Type B pancreatic cell (in vitro differentiated cells): ENCODE measurements at regions not wholly inside any gene's neighbourhood (a gene's known extent, or its start where the extent isn't known, plus 50 kb on each side); places are given as distances from the start of the nearest gene placed in this dataset.

Source experiments
- DNase-seq: peaks from one replicate; pipeline ENCODE4 v3.0.0; 2021; ENCODE audit warnings: mixed read lengths; ENCODE audit not compliant: unreplicated experiment; ENCODE audit errors: extremely low spot score
- H3K27ac Mint-ChIP-seq: 2 replicates; pipeline ENCODE4 v1.8.0; 2021; ENCODE audit warnings: mild to moderate bottlenecking, mixed read lengths
- H3K27me3 Mint-ChIP-seq: 2 replicates; pipeline ENCODE4 v1.8.0; 2021; ENCODE audit warnings: mixed read lengths
- H3K36me3 Mint-ChIP-seq: 2 replicates; pipeline ENCODE4 v1.8.0; 2021; ENCODE audit warnings: mixed read lengths
- H3K4me1 Mint-ChIP-seq: one replicate; pipeline ENCODE4 v1.8.0; 2021; ENCODE audit warnings: mixed read lengths; ENCODE audit not compliant: unreplicated experiment
- H3K4me3 Mint-ChIP-seq: 2 replicates; pipeline ENCODE4 v1.8.0; 2021; ENCODE audit warnings: mild to moderate bottlenecking, mixed read lengths
- H3K9me3 Mint-ChIP-seq: 2 replicates; pipeline ENCODE4 v1.8.0; 2021; ENCODE audit warnings: mixed read lengths
- TF ChIP-seq, protein P1 (sequence below): fragments of 200-600 bp; sonication (generic); conservative IDR thresholded peaks from 2 replicates; pipeline ENCODE4 v1.5.0; 2021; ENCODE audit warnings: antibody characterized with exemption, mild to moderate bottlenecking

DNA sequence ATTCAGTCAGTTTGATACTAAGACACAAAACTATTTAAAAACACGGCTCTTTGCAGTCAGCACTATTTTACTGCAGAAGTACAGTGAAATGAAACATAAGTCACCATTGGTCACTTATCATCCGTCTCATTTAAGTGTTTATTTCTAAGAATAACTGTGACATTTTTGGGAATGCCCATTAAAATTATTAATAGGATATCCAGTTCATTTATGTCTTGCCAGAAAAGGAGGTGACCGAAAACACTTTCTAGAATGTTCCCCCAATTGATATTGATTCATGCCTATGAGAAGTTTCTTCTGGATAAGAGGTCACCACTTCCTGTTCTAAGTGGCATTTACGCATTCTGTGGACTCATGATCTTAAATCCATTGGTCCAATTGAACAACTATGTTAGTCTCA, 477.3 kb downstream of the LIG4 start:
- Mint-ChIP-seq H3K4me1 (peaks cover 5% of the 10 kb centered on the region), H3K27ac (no peak overlapping the region), H3K4me3 (no peak overlapping the region), H3K9me3 (no peaks in the 10 kb centered on the region), H3K36me3 (no peaks in the 10 kb centered on the region), H3K27me3 (no peaks in the 10 kb centered on the region)
- no peak for DNase-seq
- TF ChIP-seq, protein P1, sequence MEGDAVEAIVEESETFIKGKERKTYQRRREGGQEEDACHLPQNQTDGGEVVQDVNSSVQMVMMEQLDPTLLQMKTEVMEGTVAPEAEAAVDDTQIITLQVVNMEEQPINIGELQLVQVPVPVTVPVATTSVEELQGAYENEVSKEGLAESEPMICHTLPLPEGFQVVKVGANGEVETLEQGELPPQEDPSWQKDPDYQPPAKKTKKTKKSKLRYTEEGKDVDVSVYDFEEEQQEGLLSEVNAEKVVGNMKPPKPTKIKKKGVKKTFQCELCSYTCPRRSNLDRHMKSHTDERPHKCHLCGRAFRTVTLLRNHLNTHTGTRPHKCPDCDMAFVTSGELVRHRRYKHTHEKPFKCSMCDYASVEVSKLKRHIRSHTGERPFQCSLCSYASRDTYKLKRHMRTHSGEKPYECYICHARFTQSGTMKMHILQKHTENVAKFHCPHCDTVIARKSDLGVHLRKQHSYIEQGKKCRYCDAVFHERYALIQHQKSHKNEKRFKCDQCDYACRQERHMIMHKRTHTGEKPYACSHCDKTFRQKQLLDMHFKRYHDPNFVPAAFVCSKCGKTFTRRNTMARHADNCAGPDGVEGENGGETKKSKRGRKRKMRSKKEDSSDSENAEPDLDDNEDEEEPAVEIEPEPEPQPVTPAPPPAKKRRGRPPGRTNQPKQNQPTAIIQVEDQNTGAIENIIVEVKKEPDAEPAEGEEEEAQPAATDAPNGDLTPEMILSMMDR, result no peak

DNA sequence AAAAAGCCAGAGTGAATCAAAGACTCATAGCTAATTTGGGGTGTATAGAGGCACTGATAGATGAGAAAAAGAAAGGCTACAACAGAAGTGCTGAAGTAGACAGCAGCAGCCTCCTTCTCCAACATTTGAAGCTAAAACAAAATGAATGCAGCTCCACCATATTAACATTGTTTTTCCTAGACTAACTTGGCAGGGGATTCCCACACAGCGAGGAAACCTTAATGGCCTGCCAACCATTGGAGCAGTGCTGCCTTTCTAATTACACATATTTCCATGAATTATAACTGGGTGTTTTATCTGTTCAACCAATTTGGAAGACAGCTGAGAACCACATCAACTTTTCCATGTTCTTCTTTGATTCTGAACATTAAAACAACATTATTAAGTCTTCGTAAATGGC, 478.6 kb downstream of the LIG4 start:
- no peak overlapping the region for H3K27ac Mint-ChIP-seq
- H3K36me3 Mint-ChIP-seq, result no peaks in the 10 kb centered on the region

DNA sequence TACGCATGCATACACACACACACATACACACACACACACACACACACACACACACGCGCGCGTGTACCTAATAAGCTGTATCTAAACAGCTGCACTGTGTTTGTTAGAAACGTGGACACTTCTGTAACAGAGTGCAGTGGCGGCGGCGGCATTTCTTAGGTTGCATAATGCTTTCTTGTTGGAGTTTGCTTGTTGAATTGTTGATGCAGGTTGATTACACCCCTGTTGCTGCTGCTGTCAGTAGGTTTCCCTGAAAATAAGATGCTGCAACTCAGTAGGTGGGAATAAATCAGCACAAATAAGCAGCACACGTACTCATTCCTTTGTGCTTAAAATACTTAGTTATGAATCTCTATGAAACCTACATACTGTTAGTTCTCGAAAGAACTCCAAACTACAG, 479.2 kb downstream of the LIG4 start:
- no peak overlapping the region for H3K4me3 Mint-ChIP-seq
- H3K36me3 Mint-ChIP-seq, result no peaks in the 10 kb centered on the region
- H3K4me1 Mint-ChIP-seq, result peaks cover 5% of the 10 kb centered on the region
- H3K9me3 Mint-ChIP-seq, result no peaks in the 10 kb centered on the region
- no peak for DNase-seq
- H3K27me3 Mint-ChIP-seq, result no peaks in the 10 kb centered on the region
- no peak overlapping the region for H3K27ac Mint-ChIP-seq
- TF ChIP-seq, protein P1, result no peak

More for the DNA sequence above, 478.6 kb downstream of the LIG4 start:
- DNase-seq, result no peak
- Mint-ChIP-seq H3K4me3 (no peak overlapping the region), H3K27me3 (no peaks in the 10 kb centered on the region), H3K9me3 (no peaks in the 10 kb centered on the region), H3K4me1 (peaks cover 5% of the 10 kb centered on the region)
- TF ChIP-seq, protein P1, result no peak

DNA sequence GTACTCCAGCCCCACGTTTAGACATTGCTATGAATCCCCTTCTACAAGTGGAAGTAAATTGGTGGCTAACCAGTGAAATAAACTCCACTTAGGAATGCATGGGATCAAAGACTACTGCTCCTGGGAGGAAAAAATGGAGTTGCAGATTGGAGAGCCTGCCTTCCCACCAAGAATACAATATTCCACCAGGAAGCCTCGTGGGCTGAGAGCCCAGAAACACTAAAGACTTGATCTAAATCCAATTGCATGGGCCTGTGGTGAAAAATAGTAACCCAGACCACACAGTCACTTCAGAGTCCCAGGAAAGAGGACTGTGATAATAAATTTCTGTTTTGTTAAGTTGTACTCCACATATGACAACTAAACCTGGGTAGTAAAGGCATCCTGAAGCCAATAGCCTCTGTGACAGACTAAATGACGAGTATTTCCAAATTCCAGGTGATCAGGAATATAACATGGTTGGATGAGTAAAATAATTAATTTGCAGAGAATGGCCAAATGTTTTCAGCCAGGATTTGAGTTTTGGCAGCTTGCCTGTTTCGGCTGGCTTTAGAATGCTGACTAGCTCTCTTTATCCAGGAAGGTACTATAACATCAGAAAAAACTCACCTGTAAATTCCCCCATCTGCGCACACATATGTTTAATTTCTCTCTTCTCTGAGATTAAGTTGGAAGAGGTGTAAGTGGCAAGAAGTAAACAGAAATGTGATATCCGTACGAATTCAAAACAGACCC, 480.3 kb downstream of the LIG4 start:
- no peaks in the 10 kb centered on the region for H3K27me3 Mint-ChIP-seq
- no peaks in the 10 kb centered on the region for H3K9me3 Mint-ChIP-seq
- no peaks in the 10 kb centered on the region for H3K36me3 Mint-ChIP-seq
- no peak overlapping the region for H3K4me3 Mint-ChIP-seq
- peaks cover 5% of the 10 kb centered on the region for H3K4me1 Mint-ChIP-seq
- no peak overlapping the region for H3K27ac Mint-ChIP-seq
- TF ChIP-seq, protein P1, result no peak
- no peak for DNase-seq

DNA sequence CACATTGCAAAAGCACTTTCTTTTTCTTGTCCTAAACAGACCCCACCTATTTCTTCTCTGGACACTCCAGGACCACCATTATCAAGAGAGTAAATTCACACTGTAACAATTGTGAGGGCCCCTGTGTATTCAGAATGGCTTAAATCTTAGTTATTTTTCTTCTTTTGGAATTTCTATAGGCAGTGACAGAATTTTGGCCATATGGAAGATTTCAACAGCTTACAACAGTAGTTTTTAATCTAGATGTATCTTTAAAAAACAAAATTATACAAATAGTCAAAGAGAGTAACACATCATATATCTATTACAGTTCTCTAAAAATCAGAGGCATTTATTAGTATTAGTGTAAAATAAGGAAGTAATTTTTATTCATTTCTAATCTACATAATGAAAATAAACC, 482.1 kb downstream of the LIG4 start:
- H3K9me3 Mint-ChIP-seq, result no peaks in the 10 kb centered on the region
- H3K27ac Mint-ChIP-seq, result no peak overlapping the region

More for the DNA sequence above, 482.1 kb downstream of the LIG4 start:
- Mint-ChIP-seq H3K4me1 (peaks cover 5% of the 10 kb centered on the region), H3K27me3 (no peaks in the 10 kb centered on the region), H3K4me3 (no peak overlapping the region), H3K36me3 (no peaks in the 10 kb centered on the region)
- TF ChIP-seq, protein P1, result no peak
- no peak for DNase-seq
